ENCODE measurements at regions not wholly inside any gene's neighbourhood (a gene's known extent, or its start where the extent isn't known, plus 50 kb on each side); places are given as distances from the start of the nearest gene placed in this dataset.

GRCh38 chr13:107644136-107644535 is 571.2 kb downstream of the LIG4 start:
- no peak for TF ChIP-seq CTCF (conservative IDR thresholded peaks at IDR 0.05; ENCODE audit: low read depth, low read length)
- no peak for TF ChIP-seq EZH2phosphoT487 (IDR thresholded peaks at IDR 0.05; ENCODE audit: borderline replicate concordance, low read length)

Data from PC-3 (cell line).